Mesenchymal stem cell (in vitro differentiated cells and primary cell): ENCODE measurements at regions not wholly inside any gene's neighbourhood (a gene's known extent, or its start where the extent isn't known, plus 50 kb on each side); places are given as distances from the start of the nearest gene placed in this dataset.
A peak's percentile ranks its signal among the peaks of the same experiment; 100 is the strongest.

ENCODE experiments used
- DNase-seq: peaks from one replicate; pipeline ENCODE4 v3.0.0-alpha.2; 2013
- H2AFZ ChIP-seq: one replicate; pipeline ENCODE4 v1.6.1; 2013; ENCODE audit warnings: low read depth, mild to moderate bottlenecking, control low read depth, inconsistent platforms, low read length, moderate library complexity
- H2AK5ac ChIP-seq: 2 replicates; pipeline ENCODE4 v1.6.1; 2013; ENCODE audit warnings: low read length, moderate library complexity, mild to moderate bottlenecking, inconsistent platforms; ENCODE audit not compliant: severe bottlenecking
- H2BK120ac ChIP-seq: one replicate; pipeline ENCODE4 v1.6.1; 2013; ENCODE audit warnings: low read depth, mild to moderate bottlenecking, inconsistent platforms, low read length, moderate library complexity
- H2BK12ac ChIP-seq, 2 experiments: one replicate each; pipeline ENCODE4 v1.6.1; 2013; ENCODE audit warnings: inconsistent platforms in 2 of 2, low read length in 2 of 2, mild to moderate bottlenecking in 2 of 2, moderate library complexity in 2 of 2, control low read depth in 1 of 2
- H2BK15ac ChIP-seq: one replicate; pipeline ENCODE4 v1.6.1; 2013; ENCODE audit warnings: mild to moderate bottlenecking, low read depth, inconsistent platforms; ENCODE audit not compliant: poor library complexity, severe bottlenecking
- H2BK5ac ChIP-seq: 2 replicates; pipeline ENCODE4 v1.6.1; 2013; ENCODE audit warnings: low read depth, mild to moderate bottlenecking, low read length, control low read depth, inconsistent platforms; ENCODE audit not compliant: poor library complexity, severe bottlenecking
- H3K14ac ChIP-seq, 2 experiments: one replicate each; pipeline ENCODE4 v1.6.1; 2013; ENCODE audit warnings: inconsistent platforms in 2 of 2, low read length in 2 of 2, control low read depth in 1 of 2, mild to moderate bottlenecking in 1 of 2, moderate library complexity in 1 of 2
- H3K18ac ChIP-seq, 2 experiments: one replicate each; pipeline ENCODE4 v1.6.1; 2013; ENCODE audit warnings: inconsistent platforms in 2 of 2, low read length in 2 of 2, control low read depth in 1 of 2, low read depth in 1 of 2, mild to moderate bottlenecking in 1 of 2
- H3K23ac ChIP-seq, 2 experiments: one replicate each; pipeline ENCODE4 v1.6.1; 2013; ENCODE audit warnings: inconsistent platforms in 2 of 2, low read length in 2 of 2, mild to moderate bottlenecking in 2 of 2, moderate library complexity in 2 of 2, control low read depth in 1 of 2
- H3K27ac ChIP-seq: 2 replicates; pipeline ENCODE4 v1.5.1; 2013; ENCODE audit warnings: mild to moderate bottlenecking, moderate library complexity, low read length, control low read depth, inconsistent platforms; ENCODE audit not compliant: poor library complexity, severe bottlenecking
- H3K27me3 ChIP-seq, 2 experiments: 2 replicates each; pipeline versions ENCODE4 v1.6.1 to v1.7.0; 2013; ENCODE audit warnings: low read length in 2 of 2, mild to moderate bottlenecking in 2 of 2, moderate library complexity in 2 of 2, control low read depth in 1 of 2, inconsistent platforms in 1 of 2; ENCODE audit not compliant: control insufficient read depth in 1 of 2, insufficient read depth in 1 of 2
- H3K36me3 ChIP-seq, 2 experiments: 2 replicates each; pipeline versions ENCODE4 v1.6.1 to v1.7.0; 2013; ENCODE audit warnings: low read length in 2 of 2, control low read depth in 1 of 2, inconsistent platforms in 1 of 2, low read depth in 1 of 2, mild to moderate bottlenecking in 1 of 2; ENCODE audit not compliant: insufficient read depth in 2 of 2, control insufficient read depth in 1 of 2
- H3K4ac ChIP-seq, 2 experiments: one replicate each; pipeline ENCODE4 v1.6.1; 2013; ENCODE audit warnings: inconsistent platforms in 2 of 2, low read length in 2 of 2, mild to moderate bottlenecking in 2 of 2, moderate library complexity in 2 of 2, control low read depth in 1 of 2, low read depth in 1 of 2
- H3K4me1 ChIP-seq: 2 replicates; pipeline ENCODE4 v1.6.1; 2013; ENCODE audit warnings: low read depth, low read length, control low read depth; ENCODE audit not compliant: control insufficient read depth, insufficient read depth
- H3K4me2 ChIP-seq: 2 replicates; pipeline ENCODE4 v1.6.1; 2013; ENCODE audit warnings: low read length, mild to moderate bottlenecking, inconsistent platforms; ENCODE audit not compliant: poor library complexity, severe bottlenecking
- H3K4me3 ChIP-seq, 2 experiments: 2 replicates each; pipeline versions ENCODE4 v1.5.1 to v1.7.0; 2013; ENCODE audit warnings: low read length in 2 of 2, mild to moderate bottlenecking in 2 of 2, control low read depth in 1 of 2, low read depth in 1 of 2; ENCODE audit not compliant: insufficient read depth in 1 of 2
- H3K79me1 ChIP-seq: replicated peaks from 2 replicates; pipeline ENCODE4 v1.6.1; 2013; ENCODE audit warnings: mild to moderate bottlenecking, control low read depth, low read length, inconsistent platforms; ENCODE audit not compliant: poor library complexity, severe bottlenecking
- H3K9ac ChIP-seq: 2 replicates; pipeline ENCODE4 v1.7.0; 2013; ENCODE audit warnings: mild to moderate bottlenecking, low read length, moderate library complexity
- H3K9me3 ChIP-seq: 2 replicates; pipeline ENCODE4 v1.7.0; 2013; ENCODE audit warnings: mild to moderate bottlenecking, low read length; ENCODE audit not compliant: control insufficient read depth
- H4K8ac ChIP-seq: one replicate; pipeline ENCODE4 v1.6.1; 2013; ENCODE audit warnings: inconsistent platforms, mild to moderate bottlenecking, low read length, moderate library complexity
- H4K91ac ChIP-seq: one replicate; pipeline ENCODE4 v1.6.1; 2013; ENCODE audit warnings: mild to moderate bottlenecking, low read length, inconsistent platforms
- WGBS: methylation state at CpG from one replicate; pipeline ENCODE4 v1.1.7; 2013; ENCODE audit warnings: mixed read lengths; 5-methylcytosine and 5-hydroxymethylcytosine counted together

GRCh38 chr1:221083902-221084301, 204.7 kb downstream of the HLX start:
- Histone ChIP-seq H2AFZ (no peak overlapping the region), H2BK15ac (no peak overlapping the region), H4K8ac (no peak overlapping the region), H3K9ac (no peak overlapping the region), H4K91ac (no peak overlapping the region), H3K27me3 (no peaks in the 10 kb centered on the region), H2BK12ac (no peak overlapping the region), H3K4ac (no peak overlapping the region), H3K18ac (no peak overlapping the region), H2AK5ac (no peak overlapping the region), H3K79me1 (no peaks in the 10 kb centered on the region), H3K4me2 (no peak overlapping the region), H2BK5ac (no peak overlapping the region), H3K36me3 (no peaks in the 10 kb centered on the region), H3K14ac (no peak overlapping the region), H3K9me3 (peaks cover 6% of the 10 kb centered on the region), H3K4me3 (no peak overlapping the region), H3K4me1 (no peaks in the 10 kb centered on the region), H3K23ac (no peak overlapping the region), H3K27ac (no peak overlapping the region), H2BK120ac (no peak overlapping the region)
- DNase-seq: no peak
- no CpG with 5 or more reads among the region's 1 CpG for WGBS

GRCh38 chr1:221084681-221085080, 205.4 kb downstream of the HLX start:
- H3K4ac ChIP-seq: no peak overlapping the region
- H4K8ac ChIP-seq: no peak overlapping the region
- no peak overlapping the region for H4K91ac ChIP-seq
- 97% methylated on average over 4 of the region's 4 CpGs for WGBS
- H2BK120ac ChIP-seq: no peak overlapping the region
- H3K23ac ChIP-seq: no peak overlapping the region
- no peak for DNase-seq
- H3K36me3 ChIP-seq: no peaks in the 10 kb centered on the region
- H2AFZ ChIP-seq: no peak overlapping the region
- H3K18ac ChIP-seq: no peak overlapping the region
- H3K9me3 ChIP-seq: peaks cover 4% of the 10 kb centered on the region
- H3K4me1 ChIP-seq: no peaks in the 10 kb centered on the region
- H2BK15ac ChIP-seq: no peak overlapping the region
- no peak overlapping the region for H3K4me2 ChIP-seq
- no peak overlapping the region for H3K14ac ChIP-seq
- no peaks in the 10 kb centered on the region for H3K27me3 ChIP-seq
- H2BK12ac ChIP-seq: no peak overlapping the region
- H2BK5ac ChIP-seq: no peak overlapping the region
- H3K9ac ChIP-seq: no peak overlapping the region
- H3K79me1 ChIP-seq: no peaks in the 10 kb centered on the region
- no peak overlapping the region for H3K4me3 ChIP-seq
- H3K27ac ChIP-seq: no peak overlapping the region
- H2AK5ac ChIP-seq: no peak overlapping the region

- H3K4me2 ChIP-seq: no peak overlapping the region
- WGBS: 63% methylated on average over 2 of the region's 2 CpGs
- H3K4ac ChIP-seq: no peak overlapping the region
Observed at GRCh38 chr1:221085701-221086375, 206.6 kb downstream of the HLX start.

GRCh38 chr1:221087919-221088318, 208.7 kb downstream of the HLX start:
- Histone ChIP-seq H3K4me3 (no peak overlapping the region), H3K18ac (no peak overlapping the region), H3K14ac (no peak overlapping the region), H3K27me3 (no peaks in the 10 kb centered on the region), H2BK5ac (no peak overlapping the region), H3K4ac (no peak overlapping the region), H4K91ac (no peak overlapping the region), H3K9me3 (no peaks in the 10 kb centered on the region), H3K36me3 (no peaks in the 10 kb centered on the region), H2AFZ (no peak overlapping the region), H2BK120ac (no peak overlapping the region), H3K4me1 (peaks cover 2% of the 10 kb centered on the region), H4K8ac (no peak overlapping the region), H3K4me2 (no peak overlapping the region), H3K27ac (no peak overlapping the region), H3K23ac (no peak overlapping the region), H3K79me1 (no peaks in the 10 kb centered on the region), H2BK15ac (no peak overlapping the region), H2AK5ac (no peak overlapping the region), H2BK12ac (no peak overlapping the region), H3K9ac (no peak overlapping the region)
- WGBS: no CpG with 5 or more reads among the region's 2 CpGs
- peak; percentile 72 for DNase-seq

More at GRCh38 chr1:221085701-221086375, 206.6 kb downstream of the HLX start:
- no peak overlapping the region for H3K9ac ChIP-seq
- no peak overlapping the region for H2BK15ac ChIP-seq
- H3K79me1 ChIP-seq: no peaks in the 10 kb centered on the region
- no peak overlapping the region for H4K91ac ChIP-seq
- peaks cover 2% of the 10 kb centered on the region for H3K4me1 ChIP-seq
- no peaks in the 10 kb centered on the region for H3K27me3 ChIP-seq
- DNase-seq: peak; percentile 14
- H2BK5ac ChIP-seq: no peak overlapping the region
- H2BK120ac ChIP-seq: no peak overlapping the region
- no peak overlapping the region for H3K14ac ChIP-seq
- no peak overlapping the region for H4K8ac ChIP-seq
- peak overlapping the region; percentile 4 for H3K27ac ChIP-seq
- H3K9me3 ChIP-seq: no peaks in the 10 kb centered on the region
- H2BK12ac ChIP-seq: peak overlapping the region in 1 of 2 experiments; percentile 6
- peak overlapping the region; percentile 1 for H2AFZ ChIP-seq
- H3K36me3 ChIP-seq: no peaks in the 10 kb centered on the region
- no peak overlapping the region for H2AK5ac ChIP-seq
- H3K23ac ChIP-seq: no peak overlapping the region
- H3K4me3 ChIP-seq: no peak overlapping the region
- H3K18ac ChIP-seq: no peak overlapping the region
